AG04450 (cell line): ENCODE measurements at regions not wholly inside any gene's neighbourhood (a gene's known extent, or its start where the extent isn't known, plus 50 kb on each side); places are given as distances from the start of the nearest gene placed in this dataset.

Experiments
- CTCF ChIA-PET: fragments of 300-600, 350-600 bp; formaldehyde crosslinking; extraction: SDS; loops from one replicate; lab custom pipeline; 2022; ENCODE audit warnings: antibody characterized with exemption, inconsistent platforms; lab: Charles Lee
- POLR2A ChIA-PET: fragments of 350-600 bp; formaldehyde crosslinking; extraction: SDS; loops from one replicate; lab custom pipeline; 2021; ENCODE audit warnings: antibody characterized with exemption, inconsistent platforms; lab: Yijun Ruan, JAX
- DNase-seq: peaks from one replicate; pipeline ENCODE4 v3.0.0-alpha.2; 2011; ENCODE audit warnings: low read depth, low spot score
- H3K27ac ChIP-seq: one replicate; pipeline ENCODE4 v1.5.1; 2012; ENCODE audit warnings: low read depth, low read length, control low read depth
- H3K27me3 ChIP-seq: one replicate; pipeline ENCODE4 v1.6.0; 2012; ENCODE audit warnings: low read length; ENCODE audit not compliant: control insufficient read depth, insufficient read depth
- H3K4me3 ChIP-seq: 2 replicates; pipeline ENCODE4 v1.5.1; 2011; ENCODE audit warnings: mild to moderate bottlenecking, low read depth, low read length, control low read depth
- H3K9me3 ChIP-seq: 2 replicates; pipeline ENCODE4 v1.5.1; 2012; ENCODE audit warnings: low read length; ENCODE audit not compliant: control insufficient read depth, insufficient read depth
- CTCF ChIP-seq: IDR thresholded peaks from 2 replicates; pipeline ENCODE4 v1.5.1; 2011; ENCODE audit warnings: low read depth, low read length, control low read depth, inconsistent platforms

GRCh38 chr16:66002601-66003000, 363.9 kb upstream of the CDH5 start:
- no peak for DNase-seq

DNA sequence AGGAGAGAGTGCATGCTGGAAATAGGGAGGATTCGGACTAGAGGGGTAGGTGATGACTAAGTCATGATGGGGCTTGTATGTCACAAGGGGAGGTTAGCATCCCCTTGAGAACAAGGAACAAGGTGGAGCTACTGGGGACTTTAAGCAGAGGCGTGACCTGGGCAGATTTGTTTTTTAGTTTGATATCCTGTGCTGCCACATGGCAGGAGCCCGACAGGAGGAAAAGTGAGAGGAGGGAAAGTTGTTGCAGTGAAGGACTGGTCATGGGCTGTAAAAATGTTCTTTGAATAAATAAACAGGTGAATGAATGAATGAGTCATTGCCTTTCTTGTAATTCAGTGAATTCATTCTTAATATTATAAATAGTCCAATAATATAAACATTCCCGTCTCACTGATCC, 365.1 kb upstream of the CDH5 start:
- Histone ChIP-seq H3K4me3 (no peak overlapping the region), H3K27me3 (peaks cover 2% of the 10 kb centered on the region), H3K27ac (no peak overlapping the region), H3K9me3 (no peaks in the 10 kb centered on the region)
- TF ChIP-seq CTCF, result no peak
- CTCF ChIA-PET, result no interaction called here
- POLR2A ChIA-PET, result no interaction called here
- no peak for DNase-seq

More at GRCh38 chr16:66002601-66003000, 363.9 kb upstream of the CDH5 start:
- Histone ChIP-seq H3K9me3 (no peaks in the 10 kb centered on the region), H3K4me3 (no peak overlapping the region), H3K27me3 (peaks cover 2% of the 10 kb centered on the region), H3K27ac (no peak overlapping the region)
- ChIA-PET CTCF (no interaction called here), POLR2A (no interaction called here)
- no peak for TF ChIP-seq CTCF

GRCh38 chr16:65998443-65998842, 368.0 kb upstream of the CDH5 start:
- ChIA-PET CTCF (interaction anchor here (0.6 kb wide), 1 partner anchor 347 kb away, joined by 3 read pairs; no protein-coding TSS in a partner anchor), POLR2A (no interaction called here)
- no peak overlapping the region for H3K27ac ChIP-seq
- DNase-seq, result no peak
- TF ChIP-seq CTCF, result no peak
- H3K27me3 ChIP-seq, result peaks cover 3% of the 10 kb centered on the region
- no peaks in the 10 kb centered on the region for H3K9me3 ChIP-seq
- no peak overlapping the region for H3K4me3 ChIP-seq

GRCh38 chr16:65994291-65994690, 372.2 kb upstream of the CDH5 start:
- ChIA-PET POLR2A (no interaction called here), CTCF (no interaction called here)
- no peak for TF ChIP-seq CTCF
- Histone ChIP-seq H3K27ac (no peak overlapping the region), H3K9me3 (no peaks in the 10 kb centered on the region), H3K4me3 (no peak overlapping the region), H3K27me3 (peaks cover 18% of the 10 kb centered on the region)
- no peak for DNase-seq

DNA sequence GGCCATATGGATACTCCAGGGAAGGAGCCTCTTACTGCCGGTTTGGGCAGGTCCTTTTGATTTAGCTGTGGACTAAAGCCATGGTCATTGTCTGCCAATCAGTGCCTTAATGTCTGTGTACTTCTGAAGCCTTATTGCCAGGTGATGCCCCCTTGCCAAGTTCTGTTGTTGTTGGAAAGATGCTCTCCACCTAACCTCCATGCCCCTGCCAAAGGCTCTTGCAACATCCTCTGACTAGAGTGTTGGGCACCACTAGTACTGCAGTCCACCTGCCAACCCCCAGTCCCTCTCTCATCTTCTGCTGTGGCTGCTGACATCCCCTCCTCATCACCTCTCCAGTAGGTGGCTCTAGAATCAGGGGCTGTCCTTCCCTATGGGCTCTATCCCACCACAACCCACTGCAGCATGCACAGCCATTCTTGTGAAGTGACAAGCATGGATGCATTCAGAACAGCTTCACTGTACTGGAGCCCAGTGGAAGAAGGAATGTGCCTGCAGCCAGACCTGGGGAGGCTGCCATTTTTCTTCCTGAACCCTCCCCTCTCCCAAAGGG, 375.3 kb upstream of the CDH5 start:
- TF ChIP-seq CTCF, result no peak
- H3K27me3 ChIP-seq, result peaks cover 36% of the 10 kb centered on the region
- ChIA-PET POLR2A (no interaction called here), CTCF (no interaction called here)
- DNase-seq, result no peak
- no peak overlapping the region for H3K27ac ChIP-seq
- no peak overlapping the region for H3K4me3 ChIP-seq
- H3K9me3 ChIP-seq, result no peaks in the 10 kb centered on the region
